GM21528 (cell line): ENCODE measurements at regions not wholly inside any gene's neighbourhood (a gene's known extent, or its start where the extent isn't known, plus 50 kb on each side); places are given as distances from the start of the nearest gene placed in this dataset.
"Not testable (repeated sequence)": the region's sequence is repeated elsewhere in the genome, so short reads cannot be mapped to it uniquely, and the experiment has no call there.

Source experiments
- ATAC-seq: cut with Tn5 transposase; IDR thresholded peaks from one replicate; pipeline ENCODE4 v1.9.1; 2021; ENCODE audit warnings: mild to moderate bottlenecking, moderate library complexity; ENCODE audit not compliant: unreplicated experiment, low FRiP score

DNA sequence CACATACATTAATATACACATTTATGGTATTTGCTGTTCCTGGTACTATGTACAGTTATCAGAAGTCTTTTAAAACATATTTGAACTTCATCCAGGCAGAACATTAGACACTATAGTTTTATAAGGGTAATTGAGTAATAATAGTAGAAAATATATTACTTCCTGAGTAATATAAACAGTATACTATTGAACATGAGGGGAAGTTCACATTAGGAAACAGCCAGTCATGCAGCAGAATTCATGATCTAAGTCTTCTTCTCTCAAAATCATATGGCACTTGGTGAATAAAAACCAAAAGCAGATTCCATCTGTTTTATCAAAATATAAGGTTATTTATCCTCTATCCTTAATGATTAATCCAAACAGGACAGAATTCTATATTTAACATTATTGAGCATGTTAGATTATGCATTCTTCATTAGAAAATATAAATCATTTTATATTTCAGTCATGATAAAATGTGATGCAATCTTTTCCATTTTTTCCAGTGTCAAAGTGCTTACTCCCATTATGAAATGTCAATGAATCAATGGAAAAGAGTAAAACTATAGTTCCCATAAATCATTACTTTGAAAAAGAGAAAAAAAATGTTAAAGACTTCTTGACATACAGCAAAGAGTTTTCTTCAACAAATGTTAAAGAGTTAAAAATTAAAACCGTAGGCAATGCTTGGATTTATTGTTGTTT is 584.3 kb upstream of the TUSC1 start:
- no peak for ATAC-seq

DNA sequence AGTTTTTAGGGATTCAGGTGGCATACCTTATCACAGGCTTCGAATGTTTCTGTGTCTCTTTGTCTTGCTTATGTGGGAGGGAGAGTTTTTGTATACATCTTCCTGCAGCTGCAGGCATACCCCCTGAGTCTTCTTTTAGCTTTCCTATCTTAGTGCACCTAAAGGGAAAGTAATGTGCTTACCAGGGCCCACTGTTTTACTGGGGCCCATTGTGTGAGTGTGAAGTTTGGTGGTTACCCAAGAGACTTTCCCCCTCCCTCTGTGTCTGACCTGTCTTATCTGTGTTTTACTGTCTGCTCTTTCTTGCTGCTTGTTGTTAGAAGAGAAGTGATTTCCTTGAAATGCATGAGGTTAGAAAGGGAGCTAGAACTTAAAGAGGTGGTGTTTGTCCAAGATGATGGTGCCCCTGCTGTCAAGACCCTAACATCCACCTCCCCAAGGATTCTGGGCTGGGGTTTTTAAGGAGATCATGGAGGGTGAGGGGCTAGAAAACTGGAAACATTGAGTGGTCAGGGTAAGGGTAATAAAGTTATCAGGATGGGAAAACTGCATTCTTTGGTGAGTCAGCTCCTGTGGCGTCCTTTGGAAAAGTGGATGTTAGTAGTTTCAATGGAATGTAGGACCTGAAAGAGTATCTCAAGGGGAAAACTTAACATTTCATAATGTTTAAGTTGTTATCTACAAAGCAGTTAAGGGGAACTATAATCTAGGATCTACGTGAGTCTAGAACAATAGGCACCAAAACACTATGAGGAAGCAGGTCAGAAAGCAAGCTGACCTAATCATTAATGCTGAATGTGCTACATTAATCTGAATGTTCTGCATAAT is 583.5 kb upstream of the TUSC1 start:
- no peak for ATAC-seq

GRCh38 chr9:26260238-26260637 is 582.0 kb upstream of the TUSC1 start:
- ATAC-seq: no peak

DNA sequence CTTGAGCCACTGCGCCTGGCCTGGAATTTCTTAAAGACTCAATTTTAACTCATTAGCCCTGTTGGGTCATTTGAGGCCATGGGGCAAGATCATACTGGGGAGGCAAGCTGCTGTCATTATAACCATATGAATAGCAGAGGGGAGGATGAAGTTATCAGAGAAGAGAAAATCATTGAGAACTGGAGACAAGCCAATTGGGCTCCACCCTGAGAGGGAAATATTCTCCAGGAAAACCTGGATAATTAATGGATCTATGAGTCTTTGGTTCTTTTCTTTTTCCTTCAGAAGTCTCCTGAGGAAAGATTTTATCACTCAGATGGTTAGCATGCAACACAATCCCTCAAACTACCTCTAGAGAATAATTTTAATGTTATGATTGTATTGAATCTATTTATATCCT is 569.6 kb upstream of the TUSC1 start:
- ATAC-seq: no peak

DNA sequence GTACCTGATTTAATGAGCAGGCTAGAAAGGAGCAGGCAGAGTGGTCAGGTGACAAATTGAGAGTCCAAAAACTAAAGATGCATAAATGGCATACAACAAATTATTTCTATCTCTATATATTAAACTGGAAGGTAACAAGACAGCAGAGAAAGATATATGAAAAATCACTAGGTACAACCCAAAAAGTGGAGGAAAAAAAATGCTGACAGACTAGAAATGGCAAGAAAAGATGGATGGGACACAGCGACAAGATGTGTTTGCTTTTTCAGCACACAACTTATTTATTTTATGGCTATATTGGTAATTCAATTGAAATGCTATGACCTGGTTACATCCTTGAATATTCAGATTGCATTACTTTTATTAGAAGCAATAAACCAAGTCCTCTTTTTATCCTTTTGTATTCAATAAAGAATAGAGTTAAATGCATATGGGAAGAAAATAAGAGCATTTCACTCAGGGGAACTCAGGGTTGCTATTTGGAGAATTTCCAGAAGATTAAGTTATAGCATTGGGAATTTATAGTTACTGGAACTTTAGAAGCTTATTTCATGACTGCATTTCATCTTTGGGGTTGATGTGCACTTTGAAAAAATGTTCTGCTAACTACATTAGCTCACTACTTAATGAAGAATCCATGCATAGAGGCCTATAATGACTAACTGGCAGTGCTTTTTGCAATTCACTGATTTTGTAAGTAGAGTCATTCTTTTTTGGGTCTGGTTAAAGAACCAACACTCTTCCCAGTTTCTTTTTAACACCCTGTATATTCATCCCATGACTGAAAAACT is 566.6 kb upstream of the TUSC1 start:
- ATAC-seq: no peak

DNA sequence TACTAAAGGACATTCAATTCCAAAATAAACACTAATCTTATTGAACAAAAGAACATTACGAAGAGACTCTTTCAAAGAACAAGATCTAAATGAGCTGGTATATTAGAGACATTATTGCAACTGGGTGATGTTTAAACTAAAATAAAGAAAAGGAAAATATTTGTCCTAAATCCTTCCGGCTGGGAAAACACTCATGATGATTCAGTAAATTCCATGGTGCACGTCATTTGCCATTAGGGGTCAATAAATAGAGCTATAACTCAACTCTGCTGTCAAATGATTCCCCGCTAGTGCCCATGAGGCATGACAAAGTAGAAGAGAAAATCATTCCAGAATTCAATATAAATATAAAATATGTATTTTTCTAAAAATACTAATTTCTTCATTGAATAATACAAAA is 565.5 kb upstream of the TUSC1 start:
- ATAC-seq: no peak

DNA sequence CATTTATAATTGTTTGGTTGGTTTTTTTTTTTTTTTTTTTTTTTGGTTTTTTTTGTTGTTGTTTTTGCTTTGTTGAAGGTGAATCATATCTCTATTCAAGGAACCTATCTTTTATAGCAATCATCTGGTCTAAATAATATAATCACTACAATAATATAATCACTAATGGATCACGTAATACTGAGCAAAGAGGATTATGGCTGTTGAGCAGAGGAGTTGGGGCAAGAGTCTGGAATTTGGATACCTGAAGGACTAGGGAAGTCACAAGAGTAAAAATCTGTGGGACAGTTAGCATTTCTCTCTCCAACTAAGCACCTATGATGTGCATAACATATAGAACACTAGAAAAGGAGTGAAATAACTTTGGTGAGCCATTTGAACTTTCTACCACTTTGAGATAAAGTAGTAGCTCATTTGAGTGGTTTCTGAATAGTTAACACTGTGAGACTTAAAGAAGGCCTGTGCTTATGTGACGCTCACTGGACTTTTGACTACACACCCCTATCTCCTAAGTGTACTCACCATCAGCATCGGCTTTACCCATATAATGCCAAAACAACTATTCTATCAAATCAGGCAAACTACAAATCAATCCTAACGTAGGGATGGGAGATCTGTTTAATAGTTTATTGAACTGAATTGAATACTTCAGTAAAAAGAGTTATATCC is 564.9 kb upstream of the TUSC1 start:
- ATAC-seq: no peak

- ATAC-seq: no peak
Measured at GRCh38 chr9:26240020-26240419, 561.8 kb upstream of the TUSC1 start.

- ATAC-seq: no peak
Measured at GRCh38 chr9:26237256-26237655, 559.0 kb upstream of the TUSC1 start.

DNA sequence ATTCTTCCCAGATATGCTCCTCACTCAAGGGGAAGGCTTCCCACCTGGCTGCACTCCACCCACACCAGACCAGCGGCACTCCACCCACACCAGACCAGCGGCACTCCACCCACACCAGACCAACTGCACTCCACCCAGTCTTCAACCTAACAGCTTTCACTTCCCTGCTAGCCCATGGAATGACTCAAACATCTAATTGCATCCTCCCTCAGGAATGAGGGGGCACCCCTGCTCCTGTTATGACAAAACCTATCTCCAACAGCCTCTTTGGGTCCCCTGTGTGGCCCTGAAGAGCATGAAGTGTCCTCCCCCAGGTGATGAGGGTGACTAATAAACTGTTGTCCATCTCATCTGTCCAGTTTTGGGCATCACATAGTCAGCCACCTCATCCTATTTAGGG is 556.6 kb upstream of the TUSC1 start:
- no peak for ATAC-seq

DNA sequence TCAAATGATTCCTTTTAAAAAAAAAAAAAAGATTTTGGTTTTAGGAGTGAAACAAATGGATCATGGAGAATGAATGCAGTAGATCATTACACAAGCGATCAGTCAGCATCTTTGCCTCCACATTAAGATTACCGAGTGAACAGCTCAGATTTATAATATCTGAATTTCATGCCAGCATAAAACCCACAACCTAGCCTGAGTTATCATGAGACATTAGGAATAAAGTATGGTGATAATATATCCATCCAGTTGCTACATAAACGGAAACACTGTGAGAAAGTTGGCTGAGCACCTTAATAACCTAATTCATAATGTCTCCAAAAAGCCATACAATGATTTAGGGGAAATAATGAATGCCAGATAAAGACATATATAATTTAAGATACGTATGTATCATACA is 553.1 kb upstream of the TUSC1 start:
- no peak for ATAC-seq

- no peak for ATAC-seq
Measured at GRCh38 chr9:26229324-26230054, 551.2 kb upstream of the TUSC1 start.

- no peak for ATAC-seq
Measured at GRCh38 chr9:26228273-26228672, 550.0 kb upstream of the TUSC1 start.

- ATAC-seq: no peak
Measured at GRCh38 chr9:26221290-26221689, 543.0 kb upstream of the TUSC1 start.

- ATAC-seq: no peak
Measured at GRCh38 chr9:26220367-26220766, 542.1 kb upstream of the TUSC1 start.

- ATAC-seq: no peak
Measured at GRCh38 chr9:26219961-26220360, 541.7 kb upstream of the TUSC1 start.

- ATAC-seq: no peak
Measured at GRCh38 chr9:26216702-26217101, 538.5 kb upstream of the TUSC1 start.

- ATAC-seq: not testable (repeated sequence)
Measured at GRCh38 chr9:26214713-26215444, 536.6 kb upstream of the TUSC1 start.

DNA sequence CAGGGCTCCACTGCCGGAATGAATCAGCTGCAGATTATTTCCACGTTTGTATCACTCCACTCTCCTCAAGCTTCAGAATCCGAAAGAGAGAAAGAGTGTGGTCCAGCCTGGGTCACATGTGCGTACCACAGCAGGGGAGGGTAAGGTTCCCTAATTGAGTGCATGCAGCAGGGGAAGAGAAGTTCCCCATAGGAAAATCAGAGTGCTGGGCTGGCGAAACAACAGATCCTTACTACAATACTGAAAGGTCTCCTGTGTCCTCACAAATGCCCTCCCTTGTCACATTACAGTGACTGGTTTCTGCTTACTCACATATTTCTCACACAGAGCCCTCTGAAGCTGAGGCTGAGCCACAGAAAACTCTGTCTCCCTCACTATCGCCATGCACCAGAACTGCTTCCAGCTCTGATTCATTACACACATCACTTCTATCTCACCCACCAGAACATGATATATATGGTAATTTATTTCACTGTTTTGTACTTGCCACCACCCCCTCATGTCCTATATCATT is 532.2 kb upstream of the TUSC1 start:
- no peak for ATAC-seq
